ENCODE measurements at regions not wholly inside any gene's neighbourhood (a gene's known extent, or its start where the extent isn't known, plus 50 kb on each side); places are given as distances from the start of the nearest gene placed in this dataset.
"Not testable (repeated sequence)": the region's sequence is repeated elsewhere in the genome, so short reads cannot be mapped to it uniquely, and the experiment has no call there.

DNA sequence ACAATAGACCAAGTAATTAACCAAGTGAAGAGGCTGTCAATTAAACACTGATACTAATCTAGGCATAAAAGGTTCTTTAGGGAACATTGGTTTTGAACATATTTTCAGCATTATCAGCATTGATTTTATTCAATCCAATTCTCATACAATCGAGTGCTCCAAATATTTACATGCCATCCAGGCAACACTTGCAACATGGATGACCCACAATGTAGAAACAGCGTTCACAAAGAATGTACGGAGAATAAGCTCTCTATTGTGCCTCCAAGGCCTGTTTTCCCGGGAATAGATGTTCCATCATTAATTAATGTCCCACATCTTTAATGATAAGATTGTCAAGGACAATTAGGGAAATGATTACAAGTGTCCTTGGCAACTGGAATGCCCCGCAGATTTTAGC is 117.4 kb downstream of the RFX6 start:
- Histone ChIP-seq H3K36me3 (ENCODE audit: low read depth) (no peaks in the 10 kb centered on the region), H3K9me3 (ENCODE audit: severe bottlenecking) (no peaks in the 10 kb centered on the region), H3K27me3 (ENCODE audit: insufficient read depth, poor library complexity, severe bottlenecking) (peaks cover 3% of the 10 kb centered on the region), H3K4me3 (ENCODE audit: severe bottlenecking) (no peak overlapping the region), H3K4me1 (ENCODE audit: insufficient read depth, poor library complexity, severe bottlenecking) (no peaks in the 10 kb centered on the region), H3K27ac (ENCODE audit: poor library complexity, severe bottlenecking) (no peak overlapping the region)
- DNase-seq (ENCODE audit: low spot score): no peak
- no peak for ATAC-seq (ENCODE audit: low read depth)
- TF ChIP-seq, protein P1, sequence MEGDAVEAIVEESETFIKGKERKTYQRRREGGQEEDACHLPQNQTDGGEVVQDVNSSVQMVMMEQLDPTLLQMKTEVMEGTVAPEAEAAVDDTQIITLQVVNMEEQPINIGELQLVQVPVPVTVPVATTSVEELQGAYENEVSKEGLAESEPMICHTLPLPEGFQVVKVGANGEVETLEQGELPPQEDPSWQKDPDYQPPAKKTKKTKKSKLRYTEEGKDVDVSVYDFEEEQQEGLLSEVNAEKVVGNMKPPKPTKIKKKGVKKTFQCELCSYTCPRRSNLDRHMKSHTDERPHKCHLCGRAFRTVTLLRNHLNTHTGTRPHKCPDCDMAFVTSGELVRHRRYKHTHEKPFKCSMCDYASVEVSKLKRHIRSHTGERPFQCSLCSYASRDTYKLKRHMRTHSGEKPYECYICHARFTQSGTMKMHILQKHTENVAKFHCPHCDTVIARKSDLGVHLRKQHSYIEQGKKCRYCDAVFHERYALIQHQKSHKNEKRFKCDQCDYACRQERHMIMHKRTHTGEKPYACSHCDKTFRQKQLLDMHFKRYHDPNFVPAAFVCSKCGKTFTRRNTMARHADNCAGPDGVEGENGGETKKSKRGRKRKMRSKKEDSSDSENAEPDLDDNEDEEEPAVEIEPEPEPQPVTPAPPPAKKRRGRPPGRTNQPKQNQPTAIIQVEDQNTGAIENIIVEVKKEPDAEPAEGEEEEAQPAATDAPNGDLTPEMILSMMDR (IDR thresholded peaks at IDR 0.05; ENCODE audit: poor library complexity, severe bottlenecking): no peak

DNA sequence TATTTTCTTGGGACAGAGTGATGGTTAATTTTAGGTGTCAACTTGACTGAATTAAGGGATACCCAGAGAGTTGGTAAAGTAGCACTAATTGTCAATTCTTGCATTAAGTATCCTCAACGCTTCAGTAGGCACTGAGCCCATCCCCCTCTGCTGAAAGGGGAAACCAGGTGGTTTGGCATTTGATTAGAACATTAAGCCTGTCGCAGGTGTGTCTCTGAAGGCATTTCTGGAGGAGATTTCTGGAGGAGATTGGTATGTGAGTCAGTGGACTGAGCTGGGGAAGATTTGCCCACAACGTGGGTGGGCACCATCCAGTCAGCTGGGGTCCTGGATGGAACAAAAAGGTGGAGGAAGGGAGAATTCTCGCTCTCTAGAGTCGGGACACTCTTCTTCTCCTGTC is 119.8 kb downstream of the RFX6 start:
- Histone ChIP-seq H3K4me1 (ENCODE audit: insufficient read depth, poor library complexity, severe bottlenecking) (no peaks in the 10 kb centered on the region), H3K27me3 (ENCODE audit: insufficient read depth, poor library complexity, severe bottlenecking) (no peaks in the 10 kb centered on the region), H3K27ac (ENCODE audit: poor library complexity, severe bottlenecking) (no peak overlapping the region), H3K4me3 (ENCODE audit: severe bottlenecking) (no peak overlapping the region), H3K9me3 (ENCODE audit: severe bottlenecking) (no peaks in the 10 kb centered on the region), H3K36me3 (ENCODE audit: low read depth) (no peaks in the 10 kb centered on the region)
- DNase-seq (ENCODE audit: low spot score) (no peak), ATAC-seq (ENCODE audit: low read depth) (no peak)
- TF ChIP-seq, protein P1 (IDR thresholded peaks at IDR 0.05; ENCODE audit: poor library complexity, severe bottlenecking): no peak

DNA sequence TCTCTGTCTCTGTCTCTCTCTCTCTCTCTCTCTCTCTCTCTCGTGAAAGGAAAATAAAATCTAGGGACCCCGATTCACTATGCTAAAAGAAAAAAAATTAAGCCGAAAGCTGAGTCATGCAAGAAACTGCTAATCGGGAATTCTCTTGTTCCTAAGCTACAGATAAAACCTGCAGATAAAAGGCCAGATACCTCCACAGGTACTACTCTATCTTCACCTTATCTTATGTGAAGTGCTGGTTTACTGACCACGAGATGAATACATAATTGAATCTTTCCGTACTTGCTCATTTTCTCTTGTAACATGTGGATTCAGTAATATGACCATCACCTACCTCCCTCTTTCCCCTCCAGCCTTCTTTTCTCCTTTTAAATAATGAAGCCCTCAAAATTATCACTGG is 120.5 kb downstream of the RFX6 start:
- no peak for DNase-seq (ENCODE audit: low spot score)
- H3K27me3 ChIP-seq (ENCODE audit: insufficient read depth, poor library complexity, severe bottlenecking): no peaks in the 10 kb centered on the region
- no peak overlapping the region for H3K4me3 ChIP-seq (ENCODE audit: severe bottlenecking)
- H3K27ac ChIP-seq (ENCODE audit: poor library complexity, severe bottlenecking): no peak overlapping the region
- H3K4me1 ChIP-seq (ENCODE audit: insufficient read depth, poor library complexity, severe bottlenecking): no peaks in the 10 kb centered on the region
- H3K9me3 ChIP-seq (ENCODE audit: severe bottlenecking): no peaks in the 10 kb centered on the region
- no peaks in the 10 kb centered on the region for H3K36me3 ChIP-seq (ENCODE audit: low read depth)
- TF ChIP-seq, protein P1 (IDR thresholded peaks at IDR 0.05; ENCODE audit: poor library complexity, severe bottlenecking): no peak
- ATAC-seq (ENCODE audit: low read depth): no peak

DNA sequence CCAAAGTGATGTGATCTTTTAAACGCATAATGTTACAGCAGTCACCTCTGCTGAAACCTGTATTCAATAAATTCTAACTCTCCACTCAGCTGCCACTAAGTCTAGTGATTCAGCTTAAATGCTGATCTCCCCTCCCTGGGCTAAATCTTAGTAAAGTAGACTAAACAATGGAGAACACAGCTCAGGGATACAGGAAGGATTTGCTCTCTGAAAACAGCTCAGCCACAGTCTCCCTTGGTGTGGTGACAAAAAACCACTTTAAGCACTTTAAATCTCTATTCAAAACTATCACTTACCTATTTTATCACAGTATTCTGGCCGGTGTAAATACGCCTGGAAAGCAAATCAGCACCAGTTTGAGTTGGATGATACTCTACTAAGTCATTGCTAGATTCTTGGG is 130.6 kb downstream of the RFX6 start:
- no peaks in the 10 kb centered on the region for H3K36me3 ChIP-seq (ENCODE audit: low read depth)
- no peaks in the 10 kb centered on the region for H3K9me3 ChIP-seq (ENCODE audit: severe bottlenecking)
- H3K27ac ChIP-seq (ENCODE audit: poor library complexity, severe bottlenecking): no peak overlapping the region
- DNase-seq (ENCODE audit: low spot score) (no peak), ATAC-seq (ENCODE audit: low read depth) (no peak)
- peaks cover 5% of the 10 kb centered on the region for H3K27me3 ChIP-seq (ENCODE audit: insufficient read depth, poor library complexity, severe bottlenecking)
- TF ChIP-seq, protein P1 (IDR thresholded peaks at IDR 0.05; ENCODE audit: poor library complexity, severe bottlenecking): no peak
- no peaks in the 10 kb centered on the region for H3K4me1 ChIP-seq (ENCODE audit: insufficient read depth, poor library complexity, severe bottlenecking)
- no peak overlapping the region for H3K4me3 ChIP-seq (ENCODE audit: severe bottlenecking)

DNA sequence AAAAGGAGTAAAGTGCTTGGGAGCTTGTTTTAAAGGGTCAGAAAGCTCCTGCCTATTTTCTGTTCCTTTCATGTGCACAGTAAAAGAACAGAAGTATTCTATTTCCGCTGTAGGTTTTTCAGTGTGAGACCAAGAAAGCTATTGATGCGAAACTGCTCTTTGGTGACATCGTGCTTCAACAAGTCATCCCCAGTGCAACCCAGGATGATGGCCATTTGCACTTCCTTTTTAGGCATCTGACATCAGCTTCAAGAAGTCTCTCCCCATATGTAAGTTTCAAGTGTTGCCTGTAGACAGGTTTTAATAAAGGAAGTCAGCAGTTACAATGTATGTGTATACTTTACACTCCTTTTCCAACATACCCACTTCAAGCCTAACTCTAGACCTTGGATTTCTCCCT is 131.6 kb downstream of the RFX6 start:
- DNase-seq (ENCODE audit: low spot score) (no peak), ATAC-seq (ENCODE audit: low read depth) (no peak)
- TF ChIP-seq, protein P1 (IDR thresholded peaks at IDR 0.05; ENCODE audit: poor library complexity, severe bottlenecking): no peak
- H3K9me3 ChIP-seq (ENCODE audit: severe bottlenecking): no peaks in the 10 kb centered on the region
- no peaks in the 10 kb centered on the region for H3K36me3 ChIP-seq (ENCODE audit: low read depth)
- no peak overlapping the region for H3K27ac ChIP-seq (ENCODE audit: poor library complexity, severe bottlenecking)
- peaks cover 5% of the 10 kb centered on the region for H3K27me3 ChIP-seq (ENCODE audit: insufficient read depth, poor library complexity, severe bottlenecking)
- H3K4me1 ChIP-seq (ENCODE audit: insufficient read depth, poor library complexity, severe bottlenecking): no peaks in the 10 kb centered on the region
- no peak overlapping the region for H3K4me3 ChIP-seq (ENCODE audit: severe bottlenecking)

DNA sequence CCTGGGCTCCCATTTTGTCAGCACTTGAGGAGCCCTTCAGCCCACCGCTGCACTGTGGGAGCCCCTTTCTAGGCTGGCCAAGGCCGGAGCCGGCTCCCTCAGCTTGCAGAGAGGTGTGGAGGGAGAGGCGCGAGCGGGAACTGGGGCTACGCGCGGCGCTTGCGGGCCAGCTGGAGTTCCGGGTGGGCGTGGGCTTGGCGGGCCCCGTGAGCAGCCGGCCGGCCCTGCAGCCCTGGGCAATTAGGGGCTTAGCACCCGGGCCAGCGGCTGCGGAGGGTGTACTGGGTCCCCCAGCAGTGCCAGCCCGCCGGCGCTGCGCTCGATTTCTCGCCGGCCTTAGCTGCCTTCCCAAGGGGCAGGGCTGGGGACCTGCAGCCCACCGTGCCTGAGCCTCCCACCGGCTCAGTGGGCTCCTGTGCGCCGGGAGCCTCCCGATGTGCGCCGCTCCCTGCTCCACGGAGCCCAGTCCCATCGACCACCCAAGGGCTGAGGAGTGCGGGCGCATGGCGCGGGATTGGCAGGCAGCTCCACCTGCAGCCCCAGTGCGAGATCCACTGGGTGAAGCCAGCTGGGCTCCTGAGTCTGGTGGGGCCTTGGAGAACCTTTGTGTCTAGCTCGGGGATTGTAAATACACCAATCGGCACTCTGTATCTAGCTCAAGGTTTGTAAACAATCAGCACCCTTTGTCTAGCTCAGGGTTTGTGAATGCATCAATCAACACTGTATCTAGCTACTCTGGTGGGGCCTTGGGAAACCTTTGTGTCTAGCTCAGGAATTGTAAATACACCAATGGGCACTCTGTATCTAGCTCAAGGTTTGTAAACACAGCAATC is 137.8 kb downstream of the RFX6 start:
- H3K36me3 ChIP-seq (ENCODE audit: low read depth); H3K27ac ChIP-seq (ENCODE audit: poor library complexity, severe bottlenecking); H3K4me3 ChIP-seq (ENCODE audit: severe bottlenecking); H3K27me3 ChIP-seq (ENCODE audit: insufficient read depth, poor library complexity, severe bottlenecking); DNase-seq (ENCODE audit: low spot score); H3K9me3 ChIP-seq (ENCODE audit: severe bottlenecking); ATAC-seq (ENCODE audit: low read depth); H3K4me1 ChIP-seq (ENCODE audit: insufficient read depth, poor library complexity, severe bottlenecking): not testable (repeated sequence)

DNA sequence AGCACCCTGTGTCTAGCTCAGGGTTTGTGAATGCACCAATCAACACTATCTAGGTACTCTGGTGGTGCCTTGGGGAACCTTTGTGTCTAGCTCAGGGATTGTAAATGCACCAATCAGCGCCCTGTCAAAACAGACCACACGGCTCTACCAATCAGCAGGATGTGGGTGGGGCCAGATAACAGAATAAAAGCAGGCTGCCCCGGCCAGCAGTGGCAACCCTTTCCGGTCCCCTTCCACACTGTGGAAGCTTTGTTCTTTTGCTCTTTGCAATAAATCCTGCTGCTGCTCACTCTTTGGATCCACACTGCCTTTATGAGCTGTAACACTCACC is 138.4 kb downstream of the RFX6 start:
- DNase-seq (ENCODE audit: low spot score); ATAC-seq (ENCODE audit: low read depth); H3K9me3 ChIP-seq (ENCODE audit: severe bottlenecking); H3K27me3 ChIP-seq (ENCODE audit: insufficient read depth, poor library complexity, severe bottlenecking); H3K36me3 ChIP-seq (ENCODE audit: low read depth); H3K4me3 ChIP-seq (ENCODE audit: severe bottlenecking); H3K4me1 ChIP-seq (ENCODE audit: insufficient read depth, poor library complexity, severe bottlenecking); H3K27ac ChIP-seq (ENCODE audit: poor library complexity, severe bottlenecking): not testable (repeated sequence)

Measured in RWPE2 (cell line).